GM23338 (cell line): ENCODE measurements at regions not wholly inside any gene's neighbourhood (a gene's known extent, or its start where the extent isn't known, plus 50 kb on each side); places are given as distances from the start of the nearest gene placed in this dataset.

Experiments
- EZH2phosphoT487 ChIP-seq: fragments of 200-600 bp; sonication (generic); IDR thresholded peaks from one replicate; pipeline ENCODE4 v1.8.1; 2018; ENCODE audit warnings: antibody characterized with exemption; ENCODE audit not compliant: unreplicated experiment
- TF ChIP-seq, protein P1 (sequence below), 2 experiments: fragments of 200-600 bp in 1 of 2; sonication (generic) in 1 of 2; conservative IDR thresholded peaks; 2 replicates each; pipeline versions ENCODE4 v1.5.1 to v1.6.1; 2016 to 2017; ENCODE audit warnings: antibody characterized with exemption in 2 of 2, low read depth in 2 of 2, mild to moderate bottlenecking in 2 of 2, moderate library complexity in 1 of 2
- TF ChIP-seq, protein P2 (sequence below): IDR thresholded peaks from one replicate; pipeline ENCODE4 v1.6.1; 2018; ENCODE audit warnings: antibody characterized with exemption; ENCODE audit not compliant: unreplicated experiment

DNA sequence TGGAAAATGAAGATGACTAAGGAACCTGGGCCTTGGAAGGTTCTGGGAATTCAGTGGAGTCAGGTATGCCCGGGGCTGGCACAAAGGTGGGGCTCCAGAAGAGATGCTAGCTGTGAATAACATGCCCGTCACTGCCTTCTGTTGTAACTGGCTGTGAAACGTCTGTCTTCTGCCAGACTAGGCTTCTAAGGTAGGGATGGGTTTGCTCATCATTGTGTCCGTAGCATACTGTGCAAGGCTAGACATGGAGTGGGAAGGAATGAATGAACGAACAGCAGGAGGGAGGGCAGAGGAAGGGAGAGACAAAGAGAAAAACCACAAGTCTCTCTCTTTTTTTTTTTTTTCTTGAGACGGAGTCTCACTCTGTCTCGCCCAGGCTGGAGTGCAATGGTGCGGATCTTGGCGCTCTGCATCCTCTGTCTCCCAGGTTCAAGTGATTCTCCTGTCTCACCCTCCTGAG is 327.4 kb downstream of the MN1 start:
- TF ChIP-seq, protein P1, sequence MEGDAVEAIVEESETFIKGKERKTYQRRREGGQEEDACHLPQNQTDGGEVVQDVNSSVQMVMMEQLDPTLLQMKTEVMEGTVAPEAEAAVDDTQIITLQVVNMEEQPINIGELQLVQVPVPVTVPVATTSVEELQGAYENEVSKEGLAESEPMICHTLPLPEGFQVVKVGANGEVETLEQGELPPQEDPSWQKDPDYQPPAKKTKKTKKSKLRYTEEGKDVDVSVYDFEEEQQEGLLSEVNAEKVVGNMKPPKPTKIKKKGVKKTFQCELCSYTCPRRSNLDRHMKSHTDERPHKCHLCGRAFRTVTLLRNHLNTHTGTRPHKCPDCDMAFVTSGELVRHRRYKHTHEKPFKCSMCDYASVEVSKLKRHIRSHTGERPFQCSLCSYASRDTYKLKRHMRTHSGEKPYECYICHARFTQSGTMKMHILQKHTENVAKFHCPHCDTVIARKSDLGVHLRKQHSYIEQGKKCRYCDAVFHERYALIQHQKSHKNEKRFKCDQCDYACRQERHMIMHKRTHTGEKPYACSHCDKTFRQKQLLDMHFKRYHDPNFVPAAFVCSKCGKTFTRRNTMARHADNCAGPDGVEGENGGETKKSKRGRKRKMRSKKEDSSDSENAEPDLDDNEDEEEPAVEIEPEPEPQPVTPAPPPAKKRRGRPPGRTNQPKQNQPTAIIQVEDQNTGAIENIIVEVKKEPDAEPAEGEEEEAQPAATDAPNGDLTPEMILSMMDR (conservative IDR thresholded peaks at IDR 0.05; ENCODE audit: low read depth in 2 of 2): no peak
- TF ChIP-seq EZH2phosphoT487: no peak
- TF ChIP-seq, protein P2, sequence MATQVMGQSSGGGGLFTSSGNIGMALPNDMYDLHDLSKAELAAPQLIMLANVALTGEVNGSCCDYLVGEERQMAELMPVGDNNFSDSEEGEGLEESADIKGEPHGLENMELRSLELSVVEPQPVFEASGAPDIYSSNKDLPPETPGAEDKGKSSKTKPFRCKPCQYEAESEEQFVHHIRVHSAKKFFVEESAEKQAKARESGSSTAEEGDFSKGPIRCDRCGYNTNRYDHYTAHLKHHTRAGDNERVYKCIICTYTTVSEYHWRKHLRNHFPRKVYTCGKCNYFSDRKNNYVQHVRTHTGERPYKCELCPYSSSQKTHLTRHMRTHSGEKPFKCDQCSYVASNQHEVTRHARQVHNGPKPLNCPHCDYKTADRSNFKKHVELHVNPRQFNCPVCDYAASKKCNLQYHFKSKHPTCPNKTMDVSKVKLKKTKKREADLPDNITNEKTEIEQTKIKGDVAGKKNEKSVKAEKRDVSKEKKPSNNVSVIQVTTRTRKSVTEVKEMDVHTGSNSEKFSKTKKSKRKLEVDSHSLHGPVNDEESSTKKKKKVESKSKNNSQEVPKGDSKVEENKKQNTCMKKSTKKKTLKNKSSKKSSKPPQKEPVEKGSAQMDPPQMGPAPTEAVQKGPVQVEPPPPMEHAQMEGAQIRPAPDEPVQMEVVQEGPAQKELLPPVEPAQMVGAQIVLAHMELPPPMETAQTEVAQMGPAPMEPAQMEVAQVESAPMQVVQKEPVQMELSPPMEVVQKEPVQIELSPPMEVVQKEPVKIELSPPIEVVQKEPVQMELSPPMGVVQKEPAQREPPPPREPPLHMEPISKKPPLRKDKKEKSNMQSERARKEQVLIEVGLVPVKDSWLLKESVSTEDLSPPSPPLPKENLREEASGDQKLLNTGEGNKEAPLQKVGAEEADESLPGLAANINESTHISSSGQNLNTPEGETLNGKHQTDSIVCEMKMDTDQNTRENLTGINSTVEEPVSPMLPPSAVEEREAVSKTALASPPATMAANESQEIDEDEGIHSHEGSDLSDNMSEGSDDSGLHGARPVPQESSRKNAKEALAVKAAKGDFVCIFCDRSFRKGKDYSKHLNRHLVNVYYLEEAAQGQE: no peak
